HG03045 (cell line): ENCODE measurements at regions not wholly inside any gene's neighbourhood (a gene's known extent, or its start where the extent isn't known, plus 50 kb on each side); places are given as distances from the start of the nearest gene placed in this dataset.
"Not testable (repeated sequence)": the region's sequence is repeated elsewhere in the genome, so short reads cannot be mapped to it uniquely, and the experiment has no call there.

Experiments used
- ATAC-seq: cut with Tn5 transposase; IDR thresholded peaks from one replicate; pipeline ENCODE4 v1.9.1; 2021; ENCODE audit warnings: mild to moderate bottlenecking, moderate library complexity; ENCODE audit not compliant: unreplicated experiment

- no peak for ATAC-seq
Measured at GRCh38 chr2:48178611-48179010, 135.9 kb upstream of the FOXN2 start.

GRCh38 chr2:48180557-48180956, 133.9 kb upstream of the FOXN2 start:
- ATAC-seq, result no peak

GRCh38 chr2:48183276-48183675, 131.2 kb upstream of the FOXN2 start:
- ATAC-seq, result no peak

- ATAC-seq, result no peak
Measured at GRCh38 chr2:48183991-48184390, 130.5 kb upstream of the FOXN2 start.

GRCh38 chr2:48187503-48187902, 127.0 kb upstream of the FOXN2 start:
- ATAC-seq, result no peak

GRCh38 chr2:48189552-48190228, 124.8 kb upstream of the FOXN2 start:
- no peak for ATAC-seq

GRCh38 chr2:48190230-48190629, 124.3 kb upstream of the FOXN2 start:
- no peak for ATAC-seq

- ATAC-seq, result no peak
Measured at GRCh38 chr2:48194641-48195040, 119.8 kb upstream of the FOXN2 start.

- ATAC-seq, result no peak
Measured at GRCh38 chr2:48195169-48195568, 119.3 kb upstream of the FOXN2 start.

- no peak for ATAC-seq
Measured at GRCh38 chr2:48197618-48198017, 116.9 kb upstream of the FOXN2 start.

GRCh38 chr2:48198371-48198770, 116.1 kb upstream of the FOXN2 start:
- ATAC-seq, result no peak

GRCh38 chr2:48199070-48199469, 115.4 kb upstream of the FOXN2 start:
- no peak for ATAC-seq

GRCh38 chr2:48200620-48201293, 113.7 kb upstream of the FOXN2 start:
- no peak for ATAC-seq

GRCh38 chr2:48201435-48201834, 113.0 kb upstream of the FOXN2 start:
- ATAC-seq, result not testable (repeated sequence)

- no peak for ATAC-seq
Measured at GRCh38 chr2:48202863-48203642, 111.4 kb upstream of the FOXN2 start.

GRCh38 chr2:48203668-48204067, 110.8 kb upstream of the FOXN2 start:
- no peak for ATAC-seq

GRCh38 chr2:48204750-48205136, 109.7 kb upstream of the FOXN2 start:
- no peak for ATAC-seq

- peak; percentile 57 for ATAC-seq
Measured at GRCh38 chr2:48205137-48205798, 109.2 kb upstream of the FOXN2 start.

- ATAC-seq, result not testable (repeated sequence)
Measured at GRCh38 chr2:48206056-48206656, 108.3 kb upstream of the FOXN2 start.

- ATAC-seq, result no peak
Measured at GRCh38 chr2:48207201-48207641, 107.3 kb upstream of the FOXN2 start.

- no peak for ATAC-seq
Measured at GRCh38 chr2:48207851-48208250, 106.6 kb upstream of the FOXN2 start.
